NCI-H82 treated with DMSO at 0.1 percent for 48 hours (cell line): ENCODE measurements at regions not wholly inside any gene's neighbourhood (a gene's known extent, or its start where the extent isn't known, plus 50 kb on each side); places are given as distances from the start of the nearest gene placed in this dataset.
"Not testable (repeated sequence)": the region's sequence is repeated elsewhere in the genome, so short reads cannot be mapped to it uniquely, and the experiment has no call there.

ENCODE experiments used
- DNase-seq: peaks from one replicate; lab custom pipeline; 2025; ENCODE audit not compliant: unreplicated experiment; lab: John Stamatoyannopoulos, UW

DNA sequence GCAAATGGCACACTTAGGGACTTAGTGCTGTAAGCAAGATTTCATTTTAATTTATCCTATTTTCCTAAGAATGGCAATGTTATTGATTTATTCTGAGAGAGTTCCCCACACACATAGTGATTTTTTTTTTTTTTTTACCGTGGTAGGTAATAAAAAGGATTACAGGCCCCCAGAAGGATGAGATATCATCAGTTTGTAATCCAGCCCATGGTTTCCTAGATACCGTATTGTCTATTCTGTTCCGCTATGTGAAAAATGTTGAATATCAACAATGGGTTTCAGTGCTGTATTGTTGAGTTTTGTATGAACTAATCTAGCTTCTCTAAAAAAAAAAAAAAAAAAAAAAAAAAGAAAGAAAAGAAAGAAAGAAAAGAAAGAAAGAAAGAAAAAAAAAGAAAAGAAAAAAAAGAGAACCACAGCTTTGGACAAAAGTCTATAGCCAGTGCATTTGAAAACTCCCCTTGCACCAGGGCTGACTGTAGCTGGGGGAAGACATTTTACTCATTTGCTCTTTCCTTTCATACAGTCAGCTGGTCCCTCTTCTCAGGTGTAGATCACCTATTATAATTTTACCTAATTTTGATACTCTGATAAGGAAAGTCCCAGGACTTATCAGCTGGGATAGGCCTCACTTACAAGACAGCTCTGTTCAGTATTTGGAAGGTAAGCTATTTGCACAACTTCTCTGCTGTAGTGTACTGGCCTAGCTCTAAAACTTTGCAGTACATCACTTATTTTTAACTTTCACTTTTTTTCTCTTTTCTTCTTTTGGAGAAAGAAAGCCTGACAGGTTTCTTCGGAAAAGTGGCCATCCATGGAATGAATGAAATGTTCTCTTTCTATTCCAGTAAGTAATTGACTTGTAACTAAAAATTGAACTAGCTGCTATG is 101.4 kb upstream of the SOX2 start:
- no peak for DNase-seq

DNA sequence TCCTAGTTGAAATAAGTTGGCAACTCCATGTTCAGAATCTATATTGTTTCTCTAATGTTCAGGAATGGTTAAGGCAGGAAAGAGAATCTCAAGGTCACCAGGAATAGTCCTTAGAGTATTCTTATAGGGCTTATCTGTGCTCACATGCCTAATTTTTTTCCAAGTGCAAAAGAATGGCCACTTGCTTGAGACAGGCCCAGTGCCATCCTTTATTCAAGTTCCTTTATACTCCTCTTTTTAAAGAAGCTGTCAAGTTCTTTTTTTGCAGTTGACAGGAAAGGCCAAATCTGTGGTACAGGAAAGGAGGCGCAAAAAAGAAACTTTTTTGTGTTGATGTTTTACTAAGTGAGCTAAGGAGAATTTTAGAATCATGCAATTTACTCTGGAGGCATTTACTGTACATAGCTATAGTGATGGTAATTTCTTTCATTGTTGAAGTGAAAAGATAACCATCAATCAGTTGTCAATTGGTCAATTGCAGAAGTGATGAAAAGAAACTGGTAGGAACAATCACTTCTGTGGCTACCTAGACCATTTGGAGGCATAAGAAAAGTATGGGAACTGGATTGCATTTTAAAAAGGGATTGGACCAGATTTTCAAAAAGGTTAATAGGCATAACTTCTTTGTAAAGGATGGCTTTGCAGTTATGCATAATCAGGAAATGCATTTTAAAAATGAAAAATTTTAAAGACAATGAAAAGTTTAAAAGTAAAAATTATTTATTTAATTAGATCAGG is 102.5 kb upstream of the SOX2 start:
- DNase-seq: no peak

DNA sequence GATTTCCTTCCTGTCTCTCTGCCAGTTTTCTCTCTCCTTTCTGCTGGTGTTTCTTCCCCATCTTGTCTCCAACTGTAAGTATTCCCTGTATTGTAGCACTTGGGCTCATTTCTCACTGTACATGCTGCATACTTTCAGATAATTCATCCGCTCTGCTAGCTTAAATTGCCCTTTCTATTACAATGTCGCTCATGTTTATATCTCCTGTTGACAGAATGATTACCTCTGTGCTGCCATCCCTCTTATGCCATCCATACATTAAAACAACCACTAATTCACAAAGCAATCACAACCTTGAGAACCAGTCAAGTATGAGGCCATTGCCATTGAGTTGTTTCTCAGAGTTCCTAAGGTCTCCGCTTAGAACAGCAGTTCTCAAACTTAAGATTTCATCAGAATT is 107.5 kb upstream of the SOX2 start:
- DNase-seq: no peak

- DNase-seq: no peak
These were observed 115.6 kb upstream of the SOX2 start for GRCh38 chr3:181596126-181596525.

DNA sequence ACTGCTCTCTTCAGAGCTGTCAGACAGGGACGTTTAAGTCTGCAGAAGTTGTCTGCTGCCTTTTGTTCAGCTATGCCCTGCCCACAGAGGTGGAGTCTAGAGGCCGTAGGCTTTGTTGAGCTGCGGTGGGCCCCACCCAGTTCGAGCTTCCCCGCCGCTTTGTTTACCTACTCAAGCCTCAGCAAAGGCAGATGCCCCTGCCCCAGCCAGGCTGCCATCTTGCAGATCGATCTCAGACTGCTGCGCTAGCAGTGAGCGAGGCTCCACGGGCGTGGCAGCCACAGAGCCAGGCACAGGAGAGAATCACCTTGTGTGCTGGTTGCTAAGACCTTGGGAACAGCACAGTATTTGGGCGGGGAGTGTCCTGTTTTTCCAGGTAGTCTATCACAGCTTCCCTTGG is 120.8 kb upstream of the SOX2 start:
- not testable (repeated sequence) for DNase-seq

- DNase-seq: no peak
These were observed 129.1 kb upstream of the SOX2 start for GRCh38 chr3:181582619-181583018.

- DNase-seq: no peak
These were observed 130.1 kb upstream of the SOX2 start for GRCh38 chr3:181581656-181582055.

DNA sequence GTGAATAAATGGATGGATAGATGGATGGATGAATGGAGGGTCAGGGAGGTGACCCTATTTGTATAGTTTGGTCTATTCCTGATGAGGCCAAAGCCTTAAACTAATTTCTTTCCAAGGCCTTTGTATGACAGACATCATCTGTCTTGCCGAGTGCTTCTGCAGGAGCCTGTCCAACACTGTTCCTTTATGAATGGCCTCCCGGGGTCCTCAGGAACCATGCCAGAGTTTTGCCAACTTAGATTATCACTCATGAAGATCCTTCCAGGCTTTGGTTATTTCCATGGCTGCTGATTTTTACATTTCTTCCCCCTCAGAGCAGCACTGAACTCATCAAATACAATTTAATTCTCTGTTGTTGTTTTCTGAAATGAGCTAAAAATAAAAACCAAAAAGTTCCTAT is 133.0 kb upstream of the SOX2 start:
- no peak for DNase-seq

- DNase-seq: no peak
These were observed 139.3 kb upstream of the SOX2 start for GRCh38 chr3:181572432-181572831.

DNA sequence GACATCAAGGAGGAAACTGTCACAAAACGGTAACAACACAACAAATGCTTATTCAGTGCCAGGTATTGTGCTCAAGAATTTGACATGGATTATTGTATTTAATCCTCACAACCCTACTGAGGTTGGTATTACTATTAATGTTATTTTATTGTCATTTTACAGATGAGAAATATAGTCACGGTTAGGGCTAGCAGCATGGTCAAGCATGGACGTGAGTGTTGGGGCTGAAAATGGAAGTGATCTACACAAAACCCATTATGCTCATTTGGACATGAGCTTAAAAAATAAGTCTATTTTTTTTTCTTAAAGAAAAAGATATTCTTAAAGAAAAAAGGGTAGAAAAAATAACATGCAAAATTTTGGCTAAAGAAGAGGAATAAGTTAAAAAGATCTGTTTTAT is 141.3 kb upstream of the SOX2 start:
- no peak for DNase-seq

DNA sequence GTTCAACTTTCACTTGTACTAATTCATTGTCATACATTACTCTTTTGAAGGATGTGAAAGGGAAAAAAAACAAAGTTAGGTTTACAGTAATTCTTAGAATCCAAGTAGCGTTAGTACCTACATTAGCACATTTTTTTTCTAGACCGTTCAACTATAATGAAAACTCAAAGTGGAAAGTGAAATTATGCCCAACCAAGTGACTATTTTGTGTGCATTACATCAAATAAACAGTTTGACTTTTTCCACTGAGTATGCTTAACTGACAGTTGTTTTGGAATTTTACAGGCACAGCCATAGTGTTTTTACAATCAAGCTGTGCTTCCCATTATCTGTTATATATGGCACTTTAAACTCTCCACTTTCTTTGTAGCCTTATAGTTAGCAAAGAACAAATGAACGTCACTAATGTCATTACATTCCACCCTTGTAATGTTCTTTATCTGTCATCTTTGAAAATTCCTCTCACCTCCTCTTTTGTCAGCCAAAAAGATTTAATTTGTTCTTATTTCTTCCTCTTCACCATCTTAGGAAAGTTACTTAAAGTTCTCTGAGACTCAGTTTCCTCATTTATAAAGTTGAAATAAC is 142.3 kb upstream of the SOX2 start:
- no peak for DNase-seq

GRCh38 chr3:181568693-181569092 is 143.0 kb upstream of the SOX2 start:
- no peak for DNase-seq

GRCh38 chr3:181568248-181568647 is 143.5 kb upstream of the SOX2 start:
- no peak for DNase-seq

DNA sequence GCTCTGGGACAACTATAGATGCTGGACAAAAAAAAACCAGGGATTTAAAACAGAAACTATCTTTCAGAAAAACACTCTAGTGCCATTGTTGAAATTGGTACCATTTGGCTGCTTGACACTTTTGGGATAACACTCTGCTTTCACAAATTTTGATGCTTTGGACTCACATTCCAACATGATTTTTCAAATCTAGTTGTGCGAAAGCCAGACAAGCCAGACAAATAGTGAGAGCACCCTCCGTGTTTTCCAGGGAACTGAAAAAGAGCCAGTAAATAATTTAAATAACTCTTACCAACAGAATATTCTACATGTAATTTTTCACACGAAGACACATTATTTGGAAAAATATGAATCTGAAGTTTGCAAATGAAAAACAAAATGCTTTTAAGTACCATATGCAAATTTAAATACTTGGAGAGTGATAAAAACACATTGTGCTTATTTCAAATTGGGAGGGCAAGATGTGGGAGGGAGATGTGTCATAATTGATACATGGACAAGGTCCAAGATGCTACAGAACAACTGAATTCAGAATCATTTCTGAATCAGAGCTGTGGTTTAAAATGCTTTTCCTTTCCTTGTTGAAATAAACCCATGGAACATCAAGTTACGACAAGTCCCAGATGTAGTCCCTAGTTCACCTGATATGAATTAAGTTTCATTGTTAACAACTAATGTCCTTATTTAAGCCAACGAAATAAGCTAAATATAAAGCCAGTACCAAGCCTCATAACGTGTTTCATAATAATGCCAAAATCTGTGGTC is 144.2 kb upstream of the SOX2 start:
- DNase-seq: no peak

GRCh38 chr3:181565416-181565815 is 146.3 kb upstream of the SOX2 start:
- no peak for DNase-seq

- DNase-seq: no peak
These were observed 147.5 kb upstream of the SOX2 start for GRCh38 chr3:181564222-181564621.

GRCh38 chr3:181561139-181562031 is 150.3 kb upstream of the SOX2 start:
- DNase-seq: no peak

GRCh38 chr3:181558870-181559269 is 152.9 kb upstream of the SOX2 start:
- no peak for DNase-seq

GRCh38 chr3:181555681-181556080 is 156.0 kb upstream of the SOX2 start:
- DNase-seq: no peak

GRCh38 chr3:181554233-181554765 is 157.4 kb upstream of the SOX2 start:
- no peak for DNase-seq
